ENCODE measurements at regions not wholly inside any gene's neighbourhood (a gene's known extent, or its start where the extent isn't known, plus 50 kb on each side); places are given as distances from the start of the nearest gene placed in this dataset.

DNA sequence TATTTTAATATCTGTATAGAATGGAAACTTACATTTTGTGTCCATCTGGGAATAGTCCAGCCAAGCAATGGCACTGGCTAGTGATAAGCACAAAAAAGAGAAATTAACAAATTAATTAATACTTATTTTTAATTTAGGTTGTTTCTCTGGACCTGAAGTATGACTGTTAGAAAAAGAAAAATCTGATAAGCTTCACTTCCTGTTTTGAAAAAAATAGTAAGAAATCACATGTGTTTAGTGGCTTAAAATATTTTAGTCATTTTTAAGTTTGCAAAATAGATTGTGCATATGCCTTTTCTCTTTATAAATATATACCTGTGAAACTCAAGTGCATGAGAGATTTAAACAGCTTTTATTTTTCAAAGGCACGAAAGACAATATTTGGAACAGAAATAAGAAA is 50.1 kb upstream of the CREB5 start:
- TF ChIP-seq, protein P1, sequence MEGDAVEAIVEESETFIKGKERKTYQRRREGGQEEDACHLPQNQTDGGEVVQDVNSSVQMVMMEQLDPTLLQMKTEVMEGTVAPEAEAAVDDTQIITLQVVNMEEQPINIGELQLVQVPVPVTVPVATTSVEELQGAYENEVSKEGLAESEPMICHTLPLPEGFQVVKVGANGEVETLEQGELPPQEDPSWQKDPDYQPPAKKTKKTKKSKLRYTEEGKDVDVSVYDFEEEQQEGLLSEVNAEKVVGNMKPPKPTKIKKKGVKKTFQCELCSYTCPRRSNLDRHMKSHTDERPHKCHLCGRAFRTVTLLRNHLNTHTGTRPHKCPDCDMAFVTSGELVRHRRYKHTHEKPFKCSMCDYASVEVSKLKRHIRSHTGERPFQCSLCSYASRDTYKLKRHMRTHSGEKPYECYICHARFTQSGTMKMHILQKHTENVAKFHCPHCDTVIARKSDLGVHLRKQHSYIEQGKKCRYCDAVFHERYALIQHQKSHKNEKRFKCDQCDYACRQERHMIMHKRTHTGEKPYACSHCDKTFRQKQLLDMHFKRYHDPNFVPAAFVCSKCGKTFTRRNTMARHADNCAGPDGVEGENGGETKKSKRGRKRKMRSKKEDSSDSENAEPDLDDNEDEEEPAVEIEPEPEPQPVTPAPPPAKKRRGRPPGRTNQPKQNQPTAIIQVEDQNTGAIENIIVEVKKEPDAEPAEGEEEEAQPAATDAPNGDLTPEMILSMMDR (IDR thresholded peaks at IDR 0.05; ENCODE audit: borderline replicate concordance, insufficient read depth, low read depth, low read length), result no peak

More for the DNA sequence above, 50.1 kb upstream of the CREB5 start:
- H3K4me3 ChIP-seq (ENCODE audit: low read depth, low read length), result no peak overlapping the region
